GM12892 (cell line): ENCODE measurements at regions not wholly inside any gene's neighbourhood (a gene's known extent, or its start where the extent isn't known, plus 50 kb on each side); places are given as distances from the start of the nearest gene placed in this dataset.

ENCODE experiments used
- POLR2A ChIP-seq: IDR thresholded peaks from 2 replicates; pipeline ENCODE4 v1.6.1; 2011; ENCODE audit warnings: low read depth, low read length, control low read depth
- POLR2AphosphoS5 ChIP-seq: IDR thresholded peaks from 2 replicates; pipeline ENCODE4 v1.6.1; 2011; ENCODE audit warnings: low read depth, low read length, control low read depth

GRCh38 chr1:101150266-101150665 is 86.6 kb upstream of the S1PR1 start:
- TF ChIP-seq POLR2A (no peak), POLR2AphosphoS5 (no peak)
